Endothelial cell of umbilical vein (primary cell): ENCODE measurements at regions not wholly inside any gene's neighbourhood (a gene's known extent, or its start where the extent isn't known, plus 50 kb on each side); places are given as distances from the start of the nearest gene placed in this dataset.

Experiments used
- BruUV-seq: library from RNA; stranded (reverse); fragments of 400-500 nt; replicated peaks from 2 replicates; lab custom pipeline; 2021; lab: Mats Ljungman, UMichigan
- CTCF ChIA-PET: fragments of 300-600, 350-600 bp; sonication (Branson Sonifier 250); formaldehyde crosslinking; loops from one replicate; lab custom pipeline; 2021; ENCODE audit warnings: antibody characterized with exemption, inconsistent platforms; lab: Charles Lee
- POLR2A ChIA-PET: fragments of 300-600, 350-600 bp; sonication (Branson Sonifier 250); formaldehyde crosslinking; loops from one replicate; lab custom pipeline; 2021; ENCODE audit warnings: antibody characterized with exemption, inconsistent platforms; lab: Charles Lee
- DNase-seq: peaks from one replicate; pipeline ENCODE4 v3.0.0-alpha.2; 2011; ENCODE audit warnings: low read depth, low spot score
- FAIRE-seq: peaks from 2 replicates; lab custom pipeline; 2011; peaks lifted over from hg19 to GRCh38; lab: Jason Lieb, UNC
- H2AFZ ChIP-seq: 2 replicates; pipeline ENCODE4 v1.6.0; 2012; ENCODE audit warnings: low read depth, low read length, control low read depth, inconsistent platforms
- H3K27ac ChIP-seq: 2 replicates; pipeline ENCODE4 v1.5.1; 2011; ENCODE audit warnings: low read depth, mild to moderate bottlenecking, control low read depth, low read length, moderate library complexity; ENCODE audit not compliant: insufficient read depth
- H3K27me3 ChIP-seq, 2 experiments: 2 replicates each; pipeline versions ENCODE4 v1.6.0 to v1.6.1; 2011; ENCODE audit warnings: low read length in 2 of 2, mixed read lengths in 1 of 2; ENCODE audit not compliant: control insufficient read depth in 2 of 2, insufficient read depth in 2 of 2
- H3K36me3 ChIP-seq, 2 experiments: 2 replicates in 1 of 2; 3 replicates in 1 of 2; pipeline ENCODE4 v1.5.1; 2011; ENCODE audit warnings: low read length in 2 of 2, mild to moderate bottlenecking in 1 of 2, moderate library complexity in 1 of 2; ENCODE audit not compliant: control insufficient read depth in 2 of 2, insufficient read depth in 2 of 2; ENCODE audit errors: extremely low read depth in 1 of 2
- H3K4me1 ChIP-seq: 3 replicates; pipeline ENCODE4 v1.5.1; 2011; ENCODE audit warnings: mild to moderate bottlenecking, low read length; ENCODE audit not compliant: control insufficient read depth, insufficient read depth; ENCODE audit errors: extremely low read depth
- H3K4me2 ChIP-seq: 2 replicates; pipeline ENCODE4 v1.6.1; 2011; ENCODE audit warnings: low read length, control low read depth, mixed read lengths; ENCODE audit not compliant: insufficient read depth
- H3K4me3 ChIP-seq, 3 experiments: fragments of 200-600 bp in 1 of 3; sonication (generic), shearing (Covaris generic) in 1 of 3; replicated peaks in 1 of 3; 2 replicates each; pipeline ENCODE4 v1.5.1; 2011 to 2016; ENCODE audit warnings: control low read depth in 3 of 3, low read length in 3 of 3, mild to moderate bottlenecking in 2 of 3, inconsistent platforms in 1 of 3, low read depth in 1 of 3, moderate library complexity in 1 of 3; ENCODE audit not compliant: insufficient read depth in 1 of 3
- H3K79me2 ChIP-seq: 2 replicates; pipeline ENCODE4 v1.6.0; 2012; ENCODE audit warnings: low read length, inconsistent platforms; ENCODE audit not compliant: control insufficient read depth, insufficient read depth
- H3K9ac ChIP-seq: replicated peaks from 2 replicates; pipeline ENCODE3; 2011; ENCODE audit warnings: low read length, control low read depth; ENCODE audit not compliant: insufficient read depth; ENCODE audit errors: extremely low read depth
- H3K9me1 ChIP-seq: replicated peaks from 3 replicates; pipeline ENCODE4 v1.6.0; 2011; ENCODE audit warnings: mild to moderate bottlenecking, low read length; ENCODE audit not compliant: control insufficient read depth, insufficient read depth; ENCODE audit errors: extremely low read depth
- H3K9me3 ChIP-seq: replicated peaks from 2 replicates; pipeline ENCODE4 v1.5.1; 2012; ENCODE audit warnings: low read length, inconsistent platforms; ENCODE audit not compliant: control insufficient read depth, insufficient read depth
- H4K20me1 ChIP-seq: replicated peaks from 2 replicates; pipeline ENCODE3; 2011; ENCODE audit warnings: mild to moderate bottlenecking, low read length; ENCODE audit not compliant: control insufficient read depth, insufficient read depth; ENCODE audit errors: extremely low read depth
- EZH2 ChIP-seq: IDR thresholded peaks from 2 replicates; pipeline ENCODE4 v1.6.1; 2012; ENCODE audit warnings: borderline replicate concordance, low read depth, mild to moderate bottlenecking, moderate library complexity, low read length, inconsistent platforms; ENCODE audit not compliant: severe bottlenecking
- FOS ChIP-seq: IDR thresholded peaks from 2 replicates; pipeline ENCODE4 v1.6.1; 2011; ENCODE audit warnings: mild to moderate bottlenecking, low read length, moderate library complexity, borderline replicate concordance; ENCODE audit not compliant: insufficient read depth
- GATA2 ChIP-seq: IDR thresholded peaks from 2 replicates; pipeline ENCODE4 v1.7.0; 2011; ENCODE audit warnings: low read depth, mild to moderate bottlenecking, moderate library complexity, mixed read lengths, low read length; ENCODE audit not compliant: insufficient read length, insufficient read depth
- JUN ChIP-seq: IDR thresholded peaks from 2 replicates; pipeline ENCODE4 v1.6.1; 2011; ENCODE audit warnings: borderline replicate concordance, low read depth; ENCODE audit not compliant: insufficient read length, insufficient read depth
- MYC ChIP-seq: IDR thresholded peaks from one replicate; pipeline ENCODE4 v1.6.1; 2011; ENCODE audit warnings: mild to moderate bottlenecking, low read depth, low read length
- POLR2A ChIP-seq: IDR thresholded peaks from 2 replicates; pipeline ENCODE4 v1.6.1; 2012; ENCODE audit warnings: low read depth, mild to moderate bottlenecking, control low read depth, low read length
- POLR2AphosphoS5 ChIP-seq: IDR thresholded peaks from 2 replicates; pipeline ENCODE4 v1.6.1; 2012; ENCODE audit warnings: low read depth, mild to moderate bottlenecking, control low read depth, low read length, moderate library complexity; ENCODE audit not compliant: insufficient read depth
- dilution Hi-C: fragments of 300-500 bp; cut with MboI; formaldehyde crosslinking; loops from one replicate; pipeline ENCODE4 v1.15.0; 2019; ENCODE audit warnings: low sequenced_read_pairs; ENCODE audit not compliant: extremely low pct_ligation_motif_present
- intact Hi-C: fragments of 100-400 bp; cut with micrococcal nuclease; formaldehyde crosslinking; loops from one replicate; pipeline ENCODE4 v1.10.0; 2022
- TF ChIP-seq, protein P1 (sequence below): IDR thresholded peaks from 2 replicates; pipeline ENCODE4 v1.6.1; 2011; ENCODE audit not compliant: insufficient read depth, insufficient read length
- TF ChIP-seq, protein P2 (sequence below), 2 donors: IDR thresholded peaks; 1 replicate in 1 of 2; 2 replicates in 1 of 2; pipeline ENCODE4 v1.5.1; 2011; ENCODE audit warnings: low read length in 2 of 2, mild to moderate bottlenecking in 2 of 2, moderate library complexity in 2 of 2, control low read depth in 1 of 2, inconsistent platforms in 1 of 2, low read depth in 1 of 2; ENCODE audit not compliant: insufficient read depth in 1 of 2; ENCODE audit errors: extremely low read depth in 1 of 2

DNA sequence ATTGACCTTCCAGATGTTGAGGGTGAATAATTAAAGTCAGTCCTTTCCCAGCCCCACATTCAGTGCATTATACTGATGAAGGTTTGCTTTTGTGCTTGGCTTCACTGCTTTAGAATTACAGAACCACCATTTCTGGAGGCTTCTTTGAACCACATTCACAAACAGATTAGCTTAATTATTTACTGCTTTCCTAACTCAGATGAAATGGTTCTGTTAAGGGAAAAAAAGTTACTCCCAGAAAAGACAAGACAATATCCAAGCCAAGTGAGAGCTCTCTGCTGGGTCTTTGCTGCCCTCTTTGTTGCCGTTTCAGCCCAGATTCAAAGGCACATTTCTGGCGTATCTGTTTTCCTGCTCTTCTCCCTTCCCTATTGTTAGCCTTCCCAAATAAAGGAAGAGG, 188.9 kb downstream of the AHR start:
- ChIA-PET POLR2A (no interaction called here), CTCF (no interaction called here)
- Histone ChIP-seq H3K9ac (no peak overlapping the region), H3K4me1 (no peaks in the 10 kb centered on the region), H3K27me3 (no peaks in the 10 kb centered on the region), H2AFZ (no peak overlapping the region), H3K36me3 (no peaks in the 10 kb centered on the region), H3K4me3 (no peak overlapping the region), H4K20me1 (no peaks in the 10 kb centered on the region), H3K9me1 (no peaks in the 10 kb centered on the region), H3K79me2 (no peaks in the 10 kb centered on the region), H3K27ac (no peak overlapping the region), H3K9me3 (no peaks in the 10 kb centered on the region), H3K4me2 (no peak overlapping the region)
- BruUV-seq, result no TSS peak
- intact Hi-C loops (no loop called here), dilution Hi-C loops (no loop called here)
- TF ChIP-seq, protein P1, sequence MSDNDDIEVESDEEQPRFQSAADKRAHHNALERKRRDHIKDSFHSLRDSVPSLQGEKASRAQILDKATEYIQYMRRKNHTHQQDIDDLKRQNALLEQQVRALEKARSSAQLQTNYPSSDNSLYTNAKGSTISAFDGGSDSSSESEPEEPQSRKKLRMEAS, result no peak
- TF ChIP-seq JUN (no peak), POLR2AphosphoS5 (no peak), POLR2A (no peak), MYC (no peak), GATA2 (no peak), EZH2 (no peak), FOS (no peak)
- TF ChIP-seq, protein P2, sequence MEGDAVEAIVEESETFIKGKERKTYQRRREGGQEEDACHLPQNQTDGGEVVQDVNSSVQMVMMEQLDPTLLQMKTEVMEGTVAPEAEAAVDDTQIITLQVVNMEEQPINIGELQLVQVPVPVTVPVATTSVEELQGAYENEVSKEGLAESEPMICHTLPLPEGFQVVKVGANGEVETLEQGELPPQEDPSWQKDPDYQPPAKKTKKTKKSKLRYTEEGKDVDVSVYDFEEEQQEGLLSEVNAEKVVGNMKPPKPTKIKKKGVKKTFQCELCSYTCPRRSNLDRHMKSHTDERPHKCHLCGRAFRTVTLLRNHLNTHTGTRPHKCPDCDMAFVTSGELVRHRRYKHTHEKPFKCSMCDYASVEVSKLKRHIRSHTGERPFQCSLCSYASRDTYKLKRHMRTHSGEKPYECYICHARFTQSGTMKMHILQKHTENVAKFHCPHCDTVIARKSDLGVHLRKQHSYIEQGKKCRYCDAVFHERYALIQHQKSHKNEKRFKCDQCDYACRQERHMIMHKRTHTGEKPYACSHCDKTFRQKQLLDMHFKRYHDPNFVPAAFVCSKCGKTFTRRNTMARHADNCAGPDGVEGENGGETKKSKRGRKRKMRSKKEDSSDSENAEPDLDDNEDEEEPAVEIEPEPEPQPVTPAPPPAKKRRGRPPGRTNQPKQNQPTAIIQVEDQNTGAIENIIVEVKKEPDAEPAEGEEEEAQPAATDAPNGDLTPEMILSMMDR (IDR thresholded peaks at IDR 0.05; ENCODE audit: extremely low read depth in 1 of 2, insufficient read depth in 1 of 2, low read depth in 1 of 2, low read length in 2 of 2), result no peak
- FAIRE-seq (no peak), DNase-seq (no peak)
